H9 (cell line): ENCODE measurements at regions not wholly inside any gene's neighbourhood (a gene's known extent, or its start where the extent isn't known, plus 50 kb on each side); places are given as distances from the start of the nearest gene placed in this dataset.

Experiments
- DNase-seq: peaks from one replicate; pipeline ENCODE4 v3.0.0-alpha.2; 2017
- H2AFZ ChIP-seq: one replicate; pipeline ENCODE4 v1.6.1; 2013; ENCODE audit warnings: mild to moderate bottlenecking, low read length, control low read depth, moderate library complexity
- H2AK5ac ChIP-seq: 2 replicates; pipeline ENCODE4 v1.6.1; 2013; ENCODE audit warnings: low read length, control low read depth, mixed read lengths; ENCODE audit not compliant: insufficient read length
- H2BK120ac ChIP-seq: one replicate; pipeline ENCODE4 v1.6.1; 2013; ENCODE audit warnings: low read depth, mild to moderate bottlenecking, low read length, control low read depth, inconsistent platforms; ENCODE audit not compliant: poor library complexity, severe bottlenecking
- H2BK12ac ChIP-seq: 2 replicates; pipeline ENCODE4 v1.6.1; 2013; ENCODE audit warnings: low read length, control low read depth, mixed read lengths, low read depth; ENCODE audit not compliant: insufficient read length
- H2BK15ac ChIP-seq: 2 replicates; pipeline ENCODE4 v1.6.1; 2013; ENCODE audit warnings: low read depth, low read length, control low read depth
- H2BK20ac ChIP-seq: one replicate; pipeline ENCODE4 v1.6.1; 2013; ENCODE audit warnings: low read depth, mild to moderate bottlenecking, low read length, control low read depth, inconsistent platforms; ENCODE audit not compliant: poor library complexity, severe bottlenecking
- H2BK5ac ChIP-seq: 2 replicates; pipeline ENCODE4 v1.6.1; 2013; ENCODE audit warnings: low read length, control low read depth, mixed read lengths; ENCODE audit not compliant: insufficient read length
- H3K14ac ChIP-seq: 2 replicates; pipeline ENCODE4 v1.6.1; 2013; ENCODE audit warnings: low read length, control low read depth; ENCODE audit not compliant: insufficient read depth
- H3K18ac ChIP-seq: 2 replicates; pipeline ENCODE4 v1.6.1; 2013; ENCODE audit warnings: low read depth, mild to moderate bottlenecking, mixed read lengths, low read length, control low read depth; ENCODE audit not compliant: insufficient read length
- H3K23ac ChIP-seq: 2 replicates; pipeline ENCODE4 v1.6.1; 2013; ENCODE audit warnings: low read length, control low read depth, mixed read lengths, low read depth; ENCODE audit not compliant: insufficient read length
- H3K23me2 ChIP-seq: 2 replicates; pipeline ENCODE4 v1.6.1; 2013; ENCODE audit warnings: low read depth, mild to moderate bottlenecking, mixed read lengths, low read length, control low read depth; ENCODE audit not compliant: insufficient read length, poor library complexity, severe bottlenecking
- H3K27ac ChIP-seq: 2 replicates; pipeline ENCODE4 v1.5.1; 2013; ENCODE audit warnings: low read length, control low read depth, mixed read lengths, low read depth; ENCODE audit not compliant: insufficient read length
- H3K27me3 ChIP-seq: 2 replicates; pipeline ENCODE4 v1.6.1; 2013; ENCODE audit warnings: low read length, control low read depth, inconsistent platforms; ENCODE audit not compliant: insufficient read depth
- H3K4ac ChIP-seq: 2 replicates; pipeline ENCODE4 v1.6.1; 2013; ENCODE audit warnings: low read depth, mild to moderate bottlenecking, control low read depth, inconsistent platforms, low read length, moderate library complexity
- H3K4me1 ChIP-seq: 2 replicates; pipeline ENCODE4 v1.6.1; 2013; ENCODE audit warnings: low read length, control low read depth, inconsistent platforms; ENCODE audit not compliant: insufficient read depth
- H3K4me2 ChIP-seq: 2 replicates; pipeline ENCODE4 v1.6.1; 2013; ENCODE audit warnings: low read length, control low read depth, mixed read lengths; ENCODE audit not compliant: insufficient read length, insufficient read depth
- H3K56ac ChIP-seq: 2 replicates; pipeline ENCODE4 v1.6.1; 2013; ENCODE audit warnings: low read depth, mild to moderate bottlenecking, mixed read lengths, low read length, control low read depth; ENCODE audit not compliant: insufficient read length
- H3K79me1 ChIP-seq: 2 replicates; pipeline ENCODE4 v1.6.1; 2013; ENCODE audit warnings: low read depth, mild to moderate bottlenecking, moderate library complexity, low read length, control low read depth, inconsistent platforms; ENCODE audit not compliant: insufficient read depth, poor library complexity, severe bottlenecking
- H3K79me2 ChIP-seq: 2 replicates; pipeline ENCODE4 v1.6.1; 2013; ENCODE audit warnings: low read length, control low read depth, inconsistent platforms; ENCODE audit not compliant: insufficient read depth
- H3K9ac ChIP-seq: 2 replicates; pipeline ENCODE4 v1.6.1; 2013; ENCODE audit warnings: low read length, control low read depth, mixed read lengths; ENCODE audit not compliant: insufficient read length; ENCODE audit errors: extremely low read depth
- H3K9me3 ChIP-seq: one replicate; pipeline ENCODE4 v1.6.1; 2013; ENCODE audit warnings: low read depth, low read length, inconsistent platforms; ENCODE audit not compliant: control insufficient read depth
- H3T11ph ChIP-seq: one replicate; pipeline ENCODE4 v1.6.1; 2013; ENCODE audit warnings: mild to moderate bottlenecking, low read length, control low read depth, inconsistent platforms
- H4K20me1 ChIP-seq: one replicate; pipeline ENCODE4 v1.6.1; 2013; ENCODE audit not compliant: control insufficient read depth, insufficient read length, insufficient read depth
- H4K5ac ChIP-seq: 2 replicates; pipeline ENCODE4 v1.6.1; 2013; ENCODE audit warnings: low read depth, mild to moderate bottlenecking, mixed read lengths, low read length, control low read depth; ENCODE audit not compliant: insufficient read length
- H4K8ac ChIP-seq: replicated peaks from 2 replicates; pipeline ENCODE4 v1.6.1; 2013; ENCODE audit warnings: low read length, control low read depth, mixed read lengths, low read depth; ENCODE audit not compliant: insufficient read length
- H4K91ac ChIP-seq: 2 replicates; pipeline ENCODE4 v1.6.1; 2013; ENCODE audit warnings: low read depth, mild to moderate bottlenecking, moderate library complexity, mixed read lengths, low read length, control low read depth; ENCODE audit not compliant: insufficient read length
- H3K27ac Mint-ChIP-seq, 3 experiments: 2 replicates in 2 of 3; 3 replicates in 1 of 3; pipeline ENCODE4 v1.8.0; 2020 to 2021; ENCODE audit warnings: mixed read lengths in 3 of 3, mild to moderate bottlenecking in 1 of 3, moderate library complexity in 1 of 3
- H3K27me3 Mint-ChIP-seq: 2 replicates; pipeline ENCODE4 v1.8.0; 2021; ENCODE audit warnings: low read depth, mild to moderate bottlenecking, moderate library complexity, mixed read lengths
- H3K36me3 Mint-ChIP-seq, 3 experiments: 2 replicates in 2 of 3; 3 replicates in 1 of 3; pipeline ENCODE4 v1.8.0; 2020 to 2021; ENCODE audit warnings: low read depth in 3 of 3, mixed read lengths in 3 of 3; ENCODE audit not compliant: insufficient read depth in 1 of 3
- H3K4me1 Mint-ChIP-seq, 2 experiments: 2 replicates each; pipeline ENCODE4 v1.8.0; 2020; ENCODE audit warnings: mixed read lengths in 2 of 2
- H3K4me3 Mint-ChIP-seq, 2 experiments: 2 replicates in 1 of 2; 3 replicates in 1 of 2; pipeline ENCODE4 v1.8.0; 2020 to 2021; ENCODE audit warnings: mild to moderate bottlenecking in 2 of 2, mixed read lengths in 2 of 2, moderate library complexity in 1 of 2
- H3K9me3 Mint-ChIP-seq, 2 experiments: 2 replicates in 1 of 2; 3 replicates in 1 of 2; pipeline ENCODE4 v1.8.0; 2020; ENCODE audit warnings: mild to moderate bottlenecking in 2 of 2, mixed read lengths in 2 of 2, moderate library complexity in 1 of 2
- WGBS: extraction: QIAGEN DNeasy Blood & Tissue Kit; methylation state at CpG from one replicate; pipeline ENCODE4 v1.1.7; 2013; ENCODE audit warnings: missing lambda C conversion rate, low lambda C conversion rate, mixed read lengths; ENCODE audit not compliant: insufficient read length; ENCODE audit errors: extremely low coverage; 5-methylcytosine and 5-hydroxymethylcytosine counted together
- TF ChIP-seq, protein P1 (sequence below): fragments of 200-600 bp; sonication (generic); conservative IDR thresholded peaks from 3 replicates; pipeline ENCODE4 v1.8.0; 2021; ENCODE audit warnings: antibody characterized with exemption, mild to moderate bottlenecking

DNA sequence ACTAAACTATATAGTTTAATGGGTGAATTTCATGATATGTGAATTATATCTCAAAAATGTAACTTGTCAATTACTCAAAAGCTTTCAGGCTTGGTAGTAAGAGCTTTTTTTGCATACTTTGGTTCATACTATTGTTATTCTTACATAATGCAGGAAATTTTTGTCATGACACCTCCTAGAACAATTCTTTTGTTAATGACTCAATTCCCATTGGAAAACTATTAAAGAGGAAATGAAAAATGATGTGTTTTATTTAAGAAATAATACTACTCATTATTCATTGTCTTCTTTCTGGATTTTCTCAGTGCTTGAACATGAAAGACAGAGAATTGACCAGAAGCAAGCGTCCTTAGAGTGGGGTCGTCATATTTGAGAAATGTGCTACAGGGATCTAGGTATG lies 196.4 kb upstream of the KCNJ16 start:
- no peak overlapping the region for H3K4me2 ChIP-seq
- no peak overlapping the region for H3K9ac ChIP-seq
- H3K79me2 ChIP-seq = no peaks in the 10 kb centered on the region
- no peak overlapping the region for H2BK12ac ChIP-seq
- no peaks in the 10 kb centered on the region for H3K4me1 ChIP-seq
- no peak overlapping the region for H3K14ac ChIP-seq
- H3K27me3 ChIP-seq = no peaks in the 10 kb centered on the region
- H4K8ac ChIP-seq = no peak overlapping the region
- H2BK120ac ChIP-seq = no peak overlapping the region
- H3K9me3 ChIP-seq = no peaks in the 10 kb centered on the region
- H3K4me1 Mint-ChIP-seq = peaks cover 0 to 7% of the 10 kb centered on the region in 2 experiments; a peak in 2 of 4 replicates
- H3K4ac ChIP-seq = no peak overlapping the region
- no peak overlapping the region for H2AFZ ChIP-seq
- no peak overlapping the region for H3K27ac ChIP-seq
- H2BK5ac ChIP-seq = no peak overlapping the region
- peaks cover 2 to 3% of the 10 kb centered on the region in 2 experiments; a peak in 4 of 5 replicates for H3K9me3 Mint-ChIP-seq
- no peak overlapping the region for H3K18ac ChIP-seq
- DNase-seq = no peak
- H3K23me2 ChIP-seq = no peaks in the 10 kb centered on the region
- H2BK20ac ChIP-seq = no peak overlapping the region
- H3K23ac ChIP-seq = no peak overlapping the region
- no peak overlapping the region for H4K91ac ChIP-seq
- no peak overlapping the region for H3T11ph ChIP-seq
- no peak overlapping the region for H3K4me3 Mint-ChIP-seq
- no peak overlapping the region for H2BK15ac ChIP-seq
- no peaks in the 10 kb centered on the region for H3K36me3 Mint-ChIP-seq
- H3K27ac Mint-ChIP-seq = no peak overlapping the region
- H3K79me1 ChIP-seq = no peaks in the 10 kb centered on the region
- H3K56ac ChIP-seq = no peak overlapping the region
- TF ChIP-seq, protein P1, sequence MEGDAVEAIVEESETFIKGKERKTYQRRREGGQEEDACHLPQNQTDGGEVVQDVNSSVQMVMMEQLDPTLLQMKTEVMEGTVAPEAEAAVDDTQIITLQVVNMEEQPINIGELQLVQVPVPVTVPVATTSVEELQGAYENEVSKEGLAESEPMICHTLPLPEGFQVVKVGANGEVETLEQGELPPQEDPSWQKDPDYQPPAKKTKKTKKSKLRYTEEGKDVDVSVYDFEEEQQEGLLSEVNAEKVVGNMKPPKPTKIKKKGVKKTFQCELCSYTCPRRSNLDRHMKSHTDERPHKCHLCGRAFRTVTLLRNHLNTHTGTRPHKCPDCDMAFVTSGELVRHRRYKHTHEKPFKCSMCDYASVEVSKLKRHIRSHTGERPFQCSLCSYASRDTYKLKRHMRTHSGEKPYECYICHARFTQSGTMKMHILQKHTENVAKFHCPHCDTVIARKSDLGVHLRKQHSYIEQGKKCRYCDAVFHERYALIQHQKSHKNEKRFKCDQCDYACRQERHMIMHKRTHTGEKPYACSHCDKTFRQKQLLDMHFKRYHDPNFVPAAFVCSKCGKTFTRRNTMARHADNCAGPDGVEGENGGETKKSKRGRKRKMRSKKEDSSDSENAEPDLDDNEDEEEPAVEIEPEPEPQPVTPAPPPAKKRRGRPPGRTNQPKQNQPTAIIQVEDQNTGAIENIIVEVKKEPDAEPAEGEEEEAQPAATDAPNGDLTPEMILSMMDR = no peak
- no CpG with 5 or more reads among the region's 2 CpGs for WGBS
- H4K5ac ChIP-seq = no peak overlapping the region
- H4K20me1 ChIP-seq = no peaks in the 10 kb centered on the region
- H3K27me3 Mint-ChIP-seq = no peaks in the 10 kb centered on the region
- no peak overlapping the region for H2AK5ac ChIP-seq
